Subcutaneous abdominal adipose tissue (tissue), 5 donors: ENCODE measurements at regions not wholly inside any gene's neighbourhood (a gene's known extent, or its start where the extent isn't known, plus 50 kb on each side); places are given as distances from the start of the nearest gene placed in this dataset.
"Not testable (repeated sequence)": the region's sequence is repeated elsewhere in the genome, so short reads cannot be mapped to it uniquely, and the experiment has no call there.

ENCODE experiments used
- H3K27ac ChIP-seq: one replicate; pipeline ENCODE4 v1.7.0; 2013; ENCODE audit warnings: low read depth, mild to moderate bottlenecking, inconsistent platforms, low read length, moderate library complexity
- H3K27me3 ChIP-seq, 5 donors: one replicate each; pipeline ENCODE4 v1.7.0; 2013; ENCODE audit warnings: low read length in 5 of 5, inconsistent platforms in 1 of 5; ENCODE audit not compliant: control insufficient read depth in 5 of 5, insufficient read depth in 4 of 5
- H3K36me3 ChIP-seq, 5 donors: one replicate each; pipeline ENCODE4 v1.7.0; 2013; ENCODE audit warnings: low read length in 5 of 5; ENCODE audit not compliant: control insufficient read depth in 5 of 5, insufficient read depth in 5 of 5
- H3K4me1 ChIP-seq, 5 donors: one replicate each; pipeline ENCODE4 v1.7.0; 2013; ENCODE audit warnings: low read length in 5 of 5, mild to moderate bottlenecking in 3 of 5, moderate library complexity in 1 of 5; ENCODE audit not compliant: control insufficient read depth in 5 of 5, insufficient read depth in 5 of 5
- H3K4me3 ChIP-seq, 5 donors: one replicate each; pipeline ENCODE4 v1.7.0; 2013; ENCODE audit warnings: low read length in 5 of 5, low read depth in 1 of 5
- H3K9ac ChIP-seq, 5 donors: one replicate each; pipeline ENCODE4 v1.7.0; 2013; ENCODE audit warnings: low read length in 5 of 5, mild to moderate bottlenecking in 4 of 5, moderate library complexity in 3 of 5
- H3K9me3 ChIP-seq, 5 donors: one replicate each; pipeline ENCODE4 v1.7.0; 2013; ENCODE audit warnings: low read length in 5 of 5; ENCODE audit not compliant: control insufficient read depth in 5 of 5
- donor health status: healthy.
- donor health status: healthy.
- donor health status: healthy.
- donor health status: healthy.
- donor health status: healthy.

GRCh38 chr1:146369940-146370339 is 141.1 kb upstream of the NOTCH2NLA start:
- H3K4me1 ChIP-seq, H3K27ac ChIP-seq, H3K27me3 ChIP-seq, H3K9me3 ChIP-seq, H3K36me3 ChIP-seq: not testable (repeated sequence)
- Histone ChIP-seq H3K9ac (peak overlapping the region in 1 of 5 donors; percentile 20), H3K4me3 (peak overlapping the region; percentile 34 to 71 (median 56))

GRCh38 chr1:146355373-146355772 is 126.6 kb upstream of the NOTCH2NLA start:
- not testable (repeated sequence) for H3K9ac ChIP-seq, H3K36me3 ChIP-seq, H3K9me3 ChIP-seq, H3K27ac ChIP-seq, H3K4me1 ChIP-seq, H3K4me3 ChIP-seq, H3K27me3 ChIP-seq

- not testable (repeated sequence) for H3K9me3 ChIP-seq, H3K9ac ChIP-seq, H3K27me3 ChIP-seq, H3K4me1 ChIP-seq, H3K36me3 ChIP-seq, H3K27ac ChIP-seq, H3K4me3 ChIP-seq
These were observed 98.0 kb upstream of the NOTCH2NLA start for GRCh38 chr1:146326863-146327262.

GRCh38 chr1:146324463-146324862 is 95.6 kb upstream of the NOTCH2NLA start:
- H3K36me3 ChIP-seq, H3K9ac ChIP-seq, H3K4me1 ChIP-seq, H3K4me3 ChIP-seq, H3K27ac ChIP-seq, H3K27me3 ChIP-seq, H3K9me3 ChIP-seq: not testable (repeated sequence)

- H3K4me1 ChIP-seq, H3K9me3 ChIP-seq, H3K4me3 ChIP-seq, H3K36me3 ChIP-seq, H3K27ac ChIP-seq, H3K9ac ChIP-seq, H3K27me3 ChIP-seq: not testable (repeated sequence)
These were observed 94.5 kb upstream of the NOTCH2NLA start for GRCh38 chr1:146323302-146323701.

GRCh38 chr1:146322893-146323292 is 94.1 kb upstream of the NOTCH2NLA start:
- not testable (repeated sequence) for H3K27me3 ChIP-seq, H3K36me3 ChIP-seq, H3K4me1 ChIP-seq, H3K9ac ChIP-seq, H3K4me3 ChIP-seq, H3K27ac ChIP-seq, H3K9me3 ChIP-seq

GRCh38 chr1:146318715-146319114 is 89.9 kb upstream of the NOTCH2NLA start:
- not testable (repeated sequence) for H3K36me3 ChIP-seq

GRCh38 chr1:146317785-146318184 is 89.0 kb upstream of the NOTCH2NLA start:
- not testable (repeated sequence) for H3K4me1 ChIP-seq, H3K27ac ChIP-seq, H3K9ac ChIP-seq, H3K27me3 ChIP-seq, H3K9me3 ChIP-seq, H3K4me3 ChIP-seq, H3K36me3 ChIP-seq

More at GRCh38 chr1:146318715-146319114, 89.9 kb upstream of the NOTCH2NLA start:
- not testable (repeated sequence) for H3K9ac ChIP-seq, H3K27ac ChIP-seq, H3K4me3 ChIP-seq, H3K27me3 ChIP-seq, H3K9me3 ChIP-seq, H3K4me1 ChIP-seq

- H3K4me3 ChIP-seq, H3K4me1 ChIP-seq, H3K27ac ChIP-seq, H3K9ac ChIP-seq, H3K27me3 ChIP-seq, H3K9me3 ChIP-seq, H3K36me3 ChIP-seq: not testable (repeated sequence)
These were observed 85.8 kb upstream of the NOTCH2NLA start for GRCh38 chr1:146314449-146315246.

GRCh38 chr1:146310579-146310978 is 81.8 kb upstream of the NOTCH2NLA start:
- not testable (repeated sequence) for H3K36me3 ChIP-seq, H3K9me3 ChIP-seq, H3K27me3 ChIP-seq, H3K4me1 ChIP-seq, H3K9ac ChIP-seq, H3K27ac ChIP-seq, H3K4me3 ChIP-seq

- H3K4me1 ChIP-seq, H3K9ac ChIP-seq, H3K36me3 ChIP-seq, H3K27me3 ChIP-seq, H3K27ac ChIP-seq, H3K4me3 ChIP-seq, H3K9me3 ChIP-seq: not testable (repeated sequence)
These were observed 80.6 kb upstream of the NOTCH2NLA start for GRCh38 chr1:146309427-146309826.
